ENCODE measurements at regions not wholly inside any gene's neighbourhood (a gene's known extent, or its start where the extent isn't known, plus 50 kb on each side); places are given as distances from the start of the nearest gene placed in this dataset.
"Not testable (repeated sequence)": the region's sequence is repeated elsewhere in the genome, so short reads cannot be mapped to it uniquely, and the experiment has no call there.

DNA sequence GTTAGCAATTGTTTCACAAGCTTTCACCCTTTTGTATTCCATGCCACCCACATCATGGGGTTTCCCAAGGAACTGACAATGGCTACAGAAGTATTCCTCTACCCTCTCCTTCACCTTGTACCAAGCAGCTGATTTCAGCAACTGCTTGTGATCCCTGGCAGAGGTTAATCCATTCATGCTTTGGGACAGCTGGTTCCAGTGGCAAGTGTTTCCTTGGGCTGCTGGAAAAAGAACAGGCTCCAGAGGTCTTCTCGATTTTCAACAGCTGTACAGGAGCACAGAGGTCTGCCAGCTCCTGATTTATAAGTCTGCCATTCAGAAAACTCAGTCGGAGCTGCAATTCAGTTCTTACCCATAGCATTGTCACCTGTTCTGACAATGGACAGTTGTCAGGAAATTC, 239.2 kb upstream of the CWC22 start:
- WGBS, 2 donors = 55 to 66% methylated on average over 2 of the region's 2 CpGs

DNA sequence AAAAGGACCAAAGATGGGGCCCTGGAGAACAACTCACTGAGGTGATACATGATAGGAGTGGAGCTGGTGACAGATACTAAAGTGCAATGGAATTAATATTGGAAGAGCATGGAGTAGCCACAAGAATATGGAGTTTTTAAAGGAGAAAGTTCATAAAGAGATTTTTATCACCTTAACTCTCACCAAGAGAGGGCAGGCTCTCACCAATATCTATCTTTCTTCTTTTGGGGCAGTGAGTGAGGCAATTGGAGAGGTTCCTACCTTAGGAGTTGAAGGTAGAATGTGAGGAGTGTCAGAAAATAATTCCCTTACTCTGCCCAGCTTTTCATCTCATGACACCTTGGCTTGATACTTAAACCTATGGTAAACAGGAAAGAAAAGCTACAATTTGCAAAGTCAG, 233.7 kb upstream of the CWC22 start:
- Histone ChIP-seq H3K9me3 (no peaks in the 10 kb centered on the region), H3K4me3 (replicated peaks in 1 of 3) (no peak overlapping the region), H3K27me3 (no peaks in the 10 kb centered on the region), H3K36me3 (no peaks in the 10 kb centered on the region), H3K27ac (no peak overlapping the region), H3K4me1 (no peaks in the 10 kb centered on the region)
- no peak for DNase-seq
- TF ChIP-seq, protein P1, sequence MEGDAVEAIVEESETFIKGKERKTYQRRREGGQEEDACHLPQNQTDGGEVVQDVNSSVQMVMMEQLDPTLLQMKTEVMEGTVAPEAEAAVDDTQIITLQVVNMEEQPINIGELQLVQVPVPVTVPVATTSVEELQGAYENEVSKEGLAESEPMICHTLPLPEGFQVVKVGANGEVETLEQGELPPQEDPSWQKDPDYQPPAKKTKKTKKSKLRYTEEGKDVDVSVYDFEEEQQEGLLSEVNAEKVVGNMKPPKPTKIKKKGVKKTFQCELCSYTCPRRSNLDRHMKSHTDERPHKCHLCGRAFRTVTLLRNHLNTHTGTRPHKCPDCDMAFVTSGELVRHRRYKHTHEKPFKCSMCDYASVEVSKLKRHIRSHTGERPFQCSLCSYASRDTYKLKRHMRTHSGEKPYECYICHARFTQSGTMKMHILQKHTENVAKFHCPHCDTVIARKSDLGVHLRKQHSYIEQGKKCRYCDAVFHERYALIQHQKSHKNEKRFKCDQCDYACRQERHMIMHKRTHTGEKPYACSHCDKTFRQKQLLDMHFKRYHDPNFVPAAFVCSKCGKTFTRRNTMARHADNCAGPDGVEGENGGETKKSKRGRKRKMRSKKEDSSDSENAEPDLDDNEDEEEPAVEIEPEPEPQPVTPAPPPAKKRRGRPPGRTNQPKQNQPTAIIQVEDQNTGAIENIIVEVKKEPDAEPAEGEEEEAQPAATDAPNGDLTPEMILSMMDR (IDR thresholded peaks at IDR 0.05) = no peak
- no peak for TF ChIP-seq POLR2A (IDR thresholded peaks at IDR 0.05)
- intact Hi-C loops (cut with DNase I) = no loop called here

More for the DNA sequence above, 239.2 kb upstream of the CWC22 start:
- Histone ChIP-seq H3K4me1 (no peaks in the 10 kb centered on the region), H3K27me3 (no peaks in the 10 kb centered on the region), H3K9me3 (no peaks in the 10 kb centered on the region), H3K27ac (no peak overlapping the region), H3K36me3 (no peaks in the 10 kb centered on the region), H3K4me3 (replicated peaks in 1 of 3) (no peak overlapping the region)
- TF ChIP-seq POLR2A (IDR thresholded peaks at IDR 0.05) = no peak
- TF ChIP-seq, protein P1 (IDR thresholded peaks at IDR 0.05) = no peak
- no peak for DNase-seq
- intact Hi-C loops (cut with DNase I) = no loop called here

DNA sequence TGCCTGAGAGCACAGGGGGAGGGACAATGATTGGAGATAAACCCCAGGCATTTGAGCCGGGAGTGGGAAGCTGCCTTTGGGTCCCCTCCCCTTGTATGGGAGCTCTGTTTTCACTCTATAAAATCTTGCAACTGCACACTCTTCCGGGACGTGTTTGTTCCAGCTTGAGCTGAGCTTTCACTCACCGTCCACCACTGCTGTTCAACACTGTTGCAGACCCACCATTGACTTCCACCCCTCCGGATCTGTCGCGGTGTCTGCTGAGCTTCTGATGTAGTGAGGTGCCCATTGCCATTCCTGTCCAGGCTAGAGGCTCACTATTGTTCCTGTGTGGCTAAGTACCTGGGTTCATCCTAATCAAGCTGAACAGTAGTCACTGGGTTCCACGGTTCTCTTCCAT, 231.6 kb upstream of the CWC22 start:
- H3K4me1 ChIP-seq = no peaks in the 10 kb centered on the region
- no peaks in the 10 kb centered on the region for H3K9me3 ChIP-seq
- H3K27ac ChIP-seq = no peak overlapping the region
- WGBS, 2 donors = 91 to 94% methylated on average over 8 of the region's 8 CpGs
- H3K36me3 ChIP-seq = no peaks in the 10 kb centered on the region
- H3K27me3 ChIP-seq = no peaks in the 10 kb centered on the region
- DNase-seq = no peak
- intact Hi-C loops (cut with DNase I) = no loop called here
- TF ChIP-seq, protein P1 (IDR thresholded peaks at IDR 0.05) = no peak
- no peak for TF ChIP-seq POLR2A (IDR thresholded peaks at IDR 0.05)
- no peak overlapping the region for H3K4me3 ChIP-seq (replicated peaks in 1 of 3)

DNA sequence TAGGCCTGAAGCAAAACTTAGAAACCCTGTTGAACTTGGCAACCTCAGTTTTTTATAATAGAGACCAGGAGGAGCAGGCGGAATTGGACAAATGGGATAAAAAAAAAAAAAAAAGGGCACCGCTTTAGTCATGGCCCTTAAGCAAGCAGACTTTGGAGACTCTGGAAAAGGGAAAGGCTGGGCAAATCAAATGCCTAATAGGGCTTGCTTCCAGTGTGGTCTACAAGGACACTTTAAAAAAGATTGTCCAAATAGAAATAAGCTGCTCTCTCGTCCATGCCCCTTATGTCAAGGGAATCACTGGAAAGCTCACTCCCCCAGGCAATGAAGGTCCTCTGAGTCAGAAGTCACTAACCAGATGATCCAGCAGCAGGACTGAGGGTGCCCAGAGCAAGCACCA, 229.0 kb upstream of the CWC22 start:
- H3K4me1 ChIP-seq; intact Hi-C loops (cut with DNase I); H3K36me3 ChIP-seq; H3K4me3 ChIP-seq (replicated peaks in 1 of 3); H3K27ac ChIP-seq; H3K27me3 ChIP-seq; H3K9me3 ChIP-seq; DNase-seq: not testable (repeated sequence)
- WGBS, 2 donors = 77 to 85% methylated on average over 3 of the region's 3 CpGs

DNA sequence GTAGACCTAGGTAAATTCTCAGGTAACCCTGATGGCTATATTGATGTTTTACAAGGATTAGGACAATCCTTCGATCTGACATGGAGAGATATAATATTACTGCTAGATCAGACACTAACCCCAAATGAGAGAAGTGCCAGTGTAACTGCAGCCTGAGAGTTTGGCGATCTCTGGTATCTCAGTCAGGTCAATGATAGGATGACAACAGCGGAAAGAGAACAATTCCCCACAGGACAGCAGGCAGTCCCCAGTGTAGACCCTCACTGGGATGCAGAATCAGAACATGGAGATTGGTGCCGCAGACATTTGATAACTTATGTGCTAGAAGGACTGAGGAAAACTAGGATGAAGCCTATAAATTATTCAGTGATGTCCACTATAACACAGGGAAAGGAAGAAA, 228.4 kb upstream of the CWC22 start:
- H3K27ac ChIP-seq; H3K4me3 ChIP-seq (replicated peaks in 1 of 3); H3K27me3 ChIP-seq; H3K9me3 ChIP-seq; intact Hi-C loops (cut with DNase I); DNase-seq; H3K4me1 ChIP-seq; H3K36me3 ChIP-seq: not testable (repeated sequence)
- WGBS, 2 donors = 90 to 96% methylated on average over 4 of the region's 4 CpGs

DNA sequence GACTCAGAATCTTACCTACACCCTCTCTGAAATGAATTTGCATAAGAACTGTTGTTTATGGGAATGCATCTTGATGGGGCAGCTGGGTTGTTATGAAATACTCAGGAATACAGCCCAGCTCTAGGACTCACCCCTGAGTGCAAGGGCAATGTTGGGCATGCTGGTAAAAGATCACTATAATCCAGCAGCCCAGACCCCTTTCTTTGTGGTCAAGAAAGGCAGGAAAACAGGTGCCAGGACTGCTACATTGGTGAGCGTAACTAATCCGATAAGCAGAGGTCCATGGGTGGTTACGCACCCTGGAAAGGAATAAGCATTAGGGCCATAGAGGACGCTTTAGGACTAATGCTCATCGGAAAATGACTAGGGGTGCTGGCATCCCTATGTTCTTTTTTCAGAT, 227.9 kb upstream of the CWC22 start:
- H3K9me3 ChIP-seq; DNase-seq; H3K4me3 ChIP-seq (replicated peaks in 1 of 3); H3K36me3 ChIP-seq; H3K27ac ChIP-seq; H3K27me3 ChIP-seq; H3K4me1 ChIP-seq; intact Hi-C loops (cut with DNase I): not testable (repeated sequence)
- WGBS, 2 donors = 96 to 97% methylated on average over 5 of the region's 5 CpGs

DNA sequence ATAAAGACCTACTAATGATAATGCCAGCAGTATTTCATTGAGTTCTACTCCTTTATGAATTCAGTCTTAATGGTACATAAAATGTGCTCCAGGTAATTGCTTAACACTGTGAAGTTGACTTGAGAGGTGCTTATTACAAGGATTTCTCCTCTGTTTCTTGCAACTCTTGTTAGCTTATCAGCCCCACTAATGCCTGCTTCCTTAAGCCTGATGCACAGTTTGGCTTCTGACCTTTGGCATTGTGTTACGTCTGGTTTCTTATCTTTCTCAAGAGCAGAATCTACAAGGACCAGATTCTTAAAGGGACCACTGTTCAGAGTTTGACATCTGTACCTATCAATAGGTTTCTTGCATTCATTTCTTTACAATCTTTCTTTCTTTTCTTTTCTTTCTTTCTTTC, 223.9 kb upstream of the CWC22 start:
- 36 to 46% methylated on average over 1 of the region's 1 CpG for WGBS, 2 donors
- no peak for DNase-seq
- no peaks in the 10 kb centered on the region for H3K27me3 ChIP-seq
- no peak overlapping the region for H3K27ac ChIP-seq
- H3K9me3 ChIP-seq = no peaks in the 10 kb centered on the region
- intact Hi-C loops (cut with DNase I) = no loop called here
- H3K4me3 ChIP-seq (replicated peaks in 1 of 3) = no peak overlapping the region
- no peaks in the 10 kb centered on the region for H3K4me1 ChIP-seq
- TF ChIP-seq, protein P1 (IDR thresholded peaks at IDR 0.05) = no peak
- no peak for TF ChIP-seq POLR2A (IDR thresholded peaks at IDR 0.05)
- no peaks in the 10 kb centered on the region for H3K36me3 ChIP-seq
